ENCODE measurements at regions not wholly inside any gene's neighbourhood (a gene's known extent, or its start where the extent isn't known, plus 50 kb on each side); places are given as distances from the start of the nearest gene placed in this dataset.

DNA sequence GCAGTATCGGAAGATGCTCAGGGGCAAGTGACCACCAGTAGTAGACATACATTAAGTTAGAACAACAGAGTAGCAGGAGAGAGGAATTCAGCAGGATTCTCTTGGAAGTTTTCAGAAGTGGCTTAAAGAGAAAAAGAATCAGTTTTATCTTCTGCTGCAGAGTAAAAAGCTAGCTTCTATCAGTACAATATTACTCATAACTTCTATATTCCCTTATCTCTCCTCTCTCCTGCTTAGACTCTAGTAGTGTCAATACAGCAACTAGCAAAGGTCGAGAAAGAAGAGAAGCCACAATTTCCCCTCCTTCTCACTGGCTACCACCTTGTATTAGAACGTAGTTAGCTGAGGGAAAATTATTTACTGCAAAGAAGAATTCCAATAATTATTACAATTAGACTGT lies 539.7 kb downstream of the DIPK2A start:
- ATAC-seq (no peak), FAIRE-seq (no peak), DNase-seq (no peak)
- no peaks in the 10 kb centered on the region for H3K27me3 ChIP-seq
- H3K36me3 ChIP-seq: no peaks in the 10 kb centered on the region
- no peak for TF ChIP-seq CTCF (IDR thresholded peaks at IDR 0.05)
- WGBS, 2 donors: 52 to 57% methylated on average over 3 of the region's 3 CpGs
- no peak overlapping the region for H3K4me3 ChIP-seq
- intact Hi-C loops (cut with DNase I): no loop called here
- no peak overlapping the region for H3K27ac ChIP-seq
- no peaks in the 10 kb centered on the region for H3K4me1 ChIP-seq
- no peaks in the 10 kb centered on the region for H3K9me3 ChIP-seq

- H3K27ac ChIP-seq: no peak overlapping the region
- ATAC-seq (no peak), FAIRE-seq (no peak), DNase-seq (no peak)
- H3K4me3 ChIP-seq: no peak overlapping the region
- intact Hi-C loops (cut with DNase I): no loop called here
- H3K4me1 ChIP-seq: no peaks in the 10 kb centered on the region
- H3K9me3 ChIP-seq: no peaks in the 10 kb centered on the region
- no peaks in the 10 kb centered on the region for H3K27me3 ChIP-seq
- TF ChIP-seq CTCF (IDR thresholded peaks at IDR 0.05): no peak
- no peaks in the 10 kb centered on the region for H3K36me3 ChIP-seq
Observed at GRCh38 chr3:144516026-144516425, 544.4 kb downstream of the DIPK2A start.

- H3K4me1 ChIP-seq: no peaks in the 10 kb centered on the region
- DNase-seq (no peak), ATAC-seq (no peak), FAIRE-seq (no peak)
- 68 to 80% methylated on average over 1 of the region's 1 CpG for WGBS, 2 donors
- no peak for TF ChIP-seq CTCF (IDR thresholded peaks at IDR 0.05)
- H3K9me3 ChIP-seq: no peaks in the 10 kb centered on the region
- H3K4me3 ChIP-seq: no peak overlapping the region
- H3K27me3 ChIP-seq: no peaks in the 10 kb centered on the region
- intact Hi-C loops (cut with DNase I): no loop called here
- H3K36me3 ChIP-seq: no peaks in the 10 kb centered on the region
- H3K27ac ChIP-seq: no peak overlapping the region
Observed at GRCh38 chr3:144516589-144516988, 545.0 kb downstream of the DIPK2A start.

DNA sequence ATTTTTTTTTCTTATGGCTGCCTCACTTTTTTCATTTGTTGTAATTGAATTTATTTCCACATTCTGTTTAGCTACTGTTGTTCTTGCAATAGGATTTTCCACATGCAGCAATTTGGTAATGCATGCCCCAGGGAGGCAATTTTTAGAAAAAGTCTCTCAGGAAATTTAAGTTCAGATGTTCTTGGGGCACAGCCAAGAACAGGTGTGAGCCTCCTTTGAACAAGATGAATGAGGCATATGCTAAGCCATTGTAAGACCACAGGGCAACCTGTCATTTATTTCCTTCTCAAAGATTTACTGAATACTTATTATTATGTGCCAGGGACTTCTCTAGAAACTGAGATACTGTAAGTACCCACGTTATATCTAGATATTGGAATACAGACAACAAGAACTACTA lies 549.5 kb downstream of the DIPK2A start:
- H3K27me3 ChIP-seq: no peaks in the 10 kb centered on the region
- intact Hi-C loops (cut with DNase I): no loop called here
- H3K9me3 ChIP-seq: no peaks in the 10 kb centered on the region
- no peak overlapping the region for H3K27ac ChIP-seq
- ATAC-seq (no peak), FAIRE-seq (no peak), DNase-seq (no peak)
- H3K4me1 ChIP-seq: no peaks in the 10 kb centered on the region
- 36 to 47% methylated on average over 1 of the region's 1 CpG for WGBS, 2 donors
- H3K36me3 ChIP-seq: no peaks in the 10 kb centered on the region
- TF ChIP-seq CTCF (IDR thresholded peaks at IDR 0.05): no peak
- no peak overlapping the region for H3K4me3 ChIP-seq

- no peaks in the 10 kb centered on the region for H3K27me3 ChIP-seq
- FAIRE-seq (no peak), DNase-seq (no peak), ATAC-seq (no peak)
- H3K4me3 ChIP-seq: no peak overlapping the region
- H3K36me3 ChIP-seq: no peaks in the 10 kb centered on the region
- intact Hi-C loops (cut with DNase I): no loop called here
- no peaks in the 10 kb centered on the region for H3K4me1 ChIP-seq
- H3K9me3 ChIP-seq: no peaks in the 10 kb centered on the region
- no peak overlapping the region for H3K27ac ChIP-seq
- 63 to 81% methylated on average over 3 of the region's 3 CpGs for WGBS, 2 donors
- no peak for TF ChIP-seq CTCF (IDR thresholded peaks at IDR 0.05)
Observed at GRCh38 chr3:144522456-144522855, 550.8 kb downstream of the DIPK2A start.
